HG03457 (cell line): ENCODE measurements at regions not wholly inside any gene's neighbourhood (a gene's known extent, or its start where the extent isn't known, plus 50 kb on each side); places are given as distances from the start of the nearest gene placed in this dataset.
"Not testable (repeated sequence)": the region's sequence is repeated elsewhere in the genome, so short reads cannot be mapped to it uniquely, and the experiment has no call there.

Experiments used
- ATAC-seq: cut with Tn5 transposase; IDR thresholded peaks from one replicate; pipeline ENCODE4 v1.9.1; 2021; ENCODE audit warnings: moderate number of reproducible peaks; ENCODE audit not compliant: unreplicated experiment

GRCh38 chr11:23620617-23621016 lies 760.3 kb upstream of the CCDC179 start:
- ATAC-seq, result no peak

- no peak for ATAC-seq
These were observed 772.0 kb upstream of the CCDC179 start for GRCh38 chr11:23632293-23632692.

- ATAC-seq, result no peak
These were observed 784.2 kb upstream of the CCDC179 start for GRCh38 chr11:23644443-23644842.

GRCh38 chr11:23652336-23652735 lies 792.1 kb upstream of the CCDC179 start:
- not testable (repeated sequence) for ATAC-seq

GRCh38 chr11:23653071-23653675 lies 792.9 kb upstream of the CCDC179 start:
- no peak for ATAC-seq

- no peak for ATAC-seq
These were observed 808.0 kb upstream of the CCDC179 start for GRCh38 chr11:23668324-23668723.

GRCh38 chr11:23673366-23673765 lies 813.1 kb upstream of the CCDC179 start:
- ATAC-seq, result no peak

- no peak for ATAC-seq
These were observed 814.6 kb upstream of the CCDC179 start for GRCh38 chr11:23674866-23675265.

GRCh38 chr11:23679041-23679440 lies 817.8 kb upstream of the LUZP2 start:
- ATAC-seq, result no peak

- ATAC-seq, result no peak
These were observed 816.9 kb upstream of the LUZP2 start for GRCh38 chr11:23679981-23680380.

- ATAC-seq, result no peak
These were observed 816.2 kb upstream of the LUZP2 start for GRCh38 chr11:23680488-23681230.

- no peak for ATAC-seq
These were observed 812.2 kb upstream of the LUZP2 start for GRCh38 chr11:23684701-23685100.

- no peak for ATAC-seq
These were observed 808.9 kb upstream of the LUZP2 start for GRCh38 chr11:23687991-23688390.

GRCh38 chr11:23688411-23688810 lies 808.4 kb upstream of the LUZP2 start:
- no peak for ATAC-seq

- no peak for ATAC-seq
These were observed 808.0 kb upstream of the LUZP2 start for GRCh38 chr11:23688835-23689234.

- no peak for ATAC-seq
These were observed 800.0 kb upstream of the LUZP2 start for GRCh38 chr11:23696688-23697415.

- no peak for ATAC-seq
These were observed 792.7 kb upstream of the LUZP2 start for GRCh38 chr11:23704183-23704582.

GRCh38 chr11:23711981-23712380 lies 784.9 kb upstream of the LUZP2 start:
- no peak for ATAC-seq

GRCh38 chr11:23719016-23719415 lies 777.8 kb upstream of the LUZP2 start:
- ATAC-seq, result no peak

- ATAC-seq, result no peak
These were observed 773.0 kb upstream of the LUZP2 start for GRCh38 chr11:23723861-23724260.

- no peak for ATAC-seq
These were observed 771.1 kb upstream of the LUZP2 start for GRCh38 chr11:23725752-23726151.

GRCh38 chr11:23727387-23727786 lies 769.5 kb upstream of the LUZP2 start:
- ATAC-seq, result no peak
